GOT3 (cell line): ENCODE measurements at regions not wholly inside any gene's neighbourhood (a gene's known extent, or its start where the extent isn't known, plus 50 kb on each side); places are given as distances from the start of the nearest gene placed in this dataset.

Experiments
- DNase-seq: peaks from one replicate; lab custom pipeline; 2025; ENCODE audit warnings: mixed read lengths; lab: John Stamatoyannopoulos, UW

GRCh38 chr5:159702826-159703225 is 213.5 kb upstream of the ADRA1B start:
- DNase-seq: no peak

DNA sequence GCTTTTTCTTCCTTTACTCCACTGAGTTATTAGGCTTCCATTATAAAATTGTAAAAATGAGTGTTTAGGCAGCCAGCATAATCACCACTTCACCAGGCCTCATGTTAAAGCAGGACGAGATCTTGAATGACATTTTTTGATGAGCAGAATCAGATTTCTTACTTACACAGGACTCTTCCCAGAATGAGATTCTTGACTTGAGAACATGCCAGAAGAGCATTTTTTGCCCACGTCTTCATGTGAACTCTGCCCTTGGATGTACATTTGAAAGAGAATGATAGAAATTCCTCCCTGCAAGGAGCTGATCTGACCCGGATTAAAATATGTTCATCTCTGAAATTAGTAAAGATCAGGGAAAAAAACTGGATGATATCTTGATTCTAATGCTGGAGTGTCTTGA is 212.1 kb upstream of the ADRA1B start:
- no peak for DNase-seq

DNA sequence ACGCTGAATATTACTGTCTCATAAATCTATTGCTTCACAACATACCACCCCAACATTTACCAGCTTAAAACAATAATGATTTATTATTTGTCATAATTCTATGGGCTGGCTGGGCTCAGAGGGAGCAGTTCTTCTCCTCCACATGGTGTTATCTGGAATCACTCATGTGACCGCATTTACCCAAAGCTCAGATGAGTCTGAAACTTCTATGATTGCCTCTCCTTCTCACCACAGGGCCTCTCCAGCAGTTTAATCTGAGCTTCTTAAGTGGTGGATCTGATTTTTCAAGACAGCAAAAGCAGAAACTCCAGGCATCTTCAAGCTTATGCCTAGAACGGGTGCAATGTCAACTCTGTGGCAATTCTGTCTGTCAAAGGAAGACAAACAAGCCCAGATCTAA is 210.3 kb upstream of the ADRA1B start:
- DNase-seq: no peak

- DNase-seq: no peak
Observed at GRCh38 chr5:159708090-159708489, 208.2 kb upstream of the ADRA1B start.

DNA sequence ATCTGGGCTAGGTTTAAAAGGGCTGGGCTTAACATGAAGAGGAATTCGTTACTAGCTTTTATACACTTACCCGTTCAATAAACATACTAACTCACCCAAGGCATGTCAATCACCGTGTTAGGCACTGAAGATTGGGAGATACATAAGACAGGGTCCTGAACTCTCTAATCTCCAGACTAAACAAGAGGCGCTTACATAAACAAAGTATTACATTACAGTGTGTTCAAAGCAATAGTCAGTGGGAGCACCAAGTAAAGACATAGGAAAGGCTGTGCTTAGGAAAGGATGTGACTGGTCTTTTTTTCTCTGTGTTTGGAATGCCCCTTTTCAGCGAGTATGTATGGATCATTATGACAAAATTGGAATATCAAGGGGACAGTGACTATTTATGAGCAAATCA is 203.6 kb upstream of the ADRA1B start:
- DNase-seq: no peak

GRCh38 chr5:159713254-159713653 is 203.0 kb upstream of the ADRA1B start:
- DNase-seq: no peak

DNA sequence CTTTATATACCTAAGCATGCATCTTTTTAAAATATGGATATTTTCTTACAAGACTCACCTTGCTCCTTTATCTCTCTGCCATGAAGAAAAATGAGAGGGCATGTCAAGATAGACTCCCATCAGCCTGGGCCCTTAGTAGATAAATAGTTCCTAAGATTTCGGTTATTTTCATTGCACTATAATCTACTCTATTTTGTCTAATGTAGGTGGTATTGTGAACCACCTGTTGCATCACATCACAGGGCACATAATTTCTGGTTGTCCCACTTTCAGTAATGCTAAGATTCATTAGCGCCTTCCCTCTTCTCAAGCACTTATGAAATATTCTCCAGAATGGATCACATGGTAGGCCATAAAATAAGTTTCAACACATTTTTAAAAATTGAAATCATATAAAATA is 202.5 kb upstream of the ADRA1B start:
- DNase-seq: no peak

DNA sequence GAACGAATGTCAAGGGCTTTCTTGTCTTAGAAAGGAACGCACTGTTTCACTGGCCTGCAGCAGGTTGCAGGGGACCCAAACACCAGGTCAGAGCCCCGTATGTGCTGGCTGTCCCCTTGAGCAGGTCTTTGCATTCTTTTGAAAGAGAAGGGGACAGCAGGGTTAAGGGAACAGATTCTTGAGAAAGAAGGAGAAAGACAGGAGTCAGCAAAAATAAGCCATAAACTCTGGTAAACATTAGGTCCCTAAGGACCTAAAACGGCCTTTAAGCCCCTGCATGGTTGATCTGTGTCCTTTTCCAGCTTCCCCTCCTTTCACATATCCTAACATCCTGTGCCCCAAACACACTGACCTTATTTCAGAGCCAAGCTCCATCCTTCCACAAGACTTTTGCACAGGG is 190.8 kb upstream of the ADRA1B start:
- no peak for DNase-seq

GRCh38 chr5:159727167-159727566 is 189.1 kb upstream of the ADRA1B start:
- DNase-seq: no peak

DNA sequence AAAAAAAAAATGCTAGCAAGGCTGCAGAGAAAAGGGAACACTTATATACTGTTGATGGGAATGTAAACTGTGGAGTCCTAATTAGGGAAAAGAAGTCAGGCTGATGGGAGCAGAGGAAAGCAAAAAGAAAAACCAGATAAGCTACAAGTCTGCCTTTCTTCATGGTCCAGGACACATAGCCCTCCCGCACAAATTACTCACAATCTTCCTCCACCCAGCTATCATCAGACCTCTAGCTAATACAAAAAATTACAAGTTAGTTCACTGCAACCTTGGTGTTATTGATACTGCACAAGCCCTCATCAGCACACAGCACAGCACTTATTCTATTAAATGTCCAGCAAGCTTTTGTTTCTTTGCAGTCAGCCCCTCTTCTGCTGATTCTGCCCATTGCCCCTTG is 186.0 kb upstream of the ADRA1B start:
- no peak for DNase-seq

DNA sequence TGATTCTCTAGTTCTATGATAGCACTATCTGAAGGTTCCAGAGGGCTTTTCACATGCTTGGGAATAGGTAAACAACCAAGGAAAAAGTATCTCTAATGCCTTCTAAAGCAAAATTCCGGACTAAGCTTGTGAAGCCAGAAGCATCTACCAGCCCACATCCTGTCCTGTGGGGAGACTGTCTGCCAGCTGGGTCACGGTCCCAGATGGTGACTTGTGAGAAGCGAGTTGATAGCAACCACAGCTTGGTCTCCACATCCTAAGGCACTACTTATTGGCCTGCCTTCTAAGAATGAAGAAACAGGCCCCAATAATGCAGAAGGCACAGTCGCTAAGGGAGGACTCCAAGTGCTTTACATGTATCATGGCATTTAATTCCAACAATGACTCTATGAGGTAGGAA is 184.1 kb upstream of the ADRA1B start:
- DNase-seq: no peak

GRCh38 chr5:159734366-159734765 is 181.9 kb upstream of the ADRA1B start:
- DNase-seq: no peak

- DNase-seq: no peak
Observed at GRCh38 chr5:159735036-159735435, 181.2 kb upstream of the ADRA1B start.

GRCh38 chr5:159735749-159736660 is 180.3 kb upstream of the ADRA1B start:
- no peak for DNase-seq

- no peak for DNase-seq
Observed at GRCh38 chr5:159736844-159737243, 179.4 kb upstream of the ADRA1B start.

- DNase-seq: no peak
Observed at GRCh38 chr5:159737263-159737662, 179.0 kb upstream of the ADRA1B start.

DNA sequence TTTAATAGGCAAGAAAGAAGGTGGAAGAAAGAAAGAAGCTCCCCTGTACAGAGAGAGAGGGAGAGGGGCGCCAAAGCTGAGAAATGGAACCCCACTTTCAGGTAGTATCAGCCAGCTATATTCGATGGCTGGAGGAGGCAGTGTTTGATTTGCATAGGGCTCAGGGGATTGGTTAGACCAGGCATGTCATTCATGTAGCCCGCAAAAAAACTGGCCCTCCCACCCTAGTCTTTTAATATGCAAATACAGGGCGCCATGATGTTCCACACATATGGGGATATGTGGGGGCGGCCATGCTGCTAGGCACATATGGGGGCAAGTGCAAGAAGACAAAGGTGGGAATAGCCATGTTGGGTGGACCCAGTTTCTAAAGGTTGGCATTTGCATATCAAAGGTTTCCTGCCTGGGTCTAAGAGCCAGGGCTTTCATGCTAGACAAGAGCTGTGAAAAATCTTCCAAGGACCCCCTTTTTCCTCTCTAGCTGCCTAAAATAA is 174.4 kb upstream of the ADRA1B start:
- no peak for DNase-seq

GRCh38 chr5:159743234-159743633 is 173.0 kb upstream of the ADRA1B start:
- no peak for DNase-seq

DNA sequence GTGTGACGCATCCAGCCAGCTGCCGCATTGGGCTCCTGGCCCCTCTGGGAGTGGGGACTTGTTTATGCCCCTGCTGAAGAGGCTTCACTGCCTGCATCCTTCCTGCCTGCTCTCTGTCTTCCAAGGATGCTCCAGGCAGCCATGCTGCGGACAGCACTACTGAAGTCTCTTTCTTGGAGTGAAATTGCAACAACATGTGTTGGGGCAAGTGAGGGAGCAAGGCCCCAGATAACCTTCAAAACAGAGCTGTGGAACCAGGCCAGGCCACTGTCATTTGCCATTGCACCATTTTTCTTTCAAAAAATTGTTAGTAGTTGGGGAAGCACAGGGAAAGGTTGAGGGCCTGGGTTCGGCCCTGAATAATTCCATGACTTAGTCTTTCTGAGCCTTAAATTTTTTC is 169.6 kb upstream of the ADRA1B start:
- DNase-seq: no peak

DNA sequence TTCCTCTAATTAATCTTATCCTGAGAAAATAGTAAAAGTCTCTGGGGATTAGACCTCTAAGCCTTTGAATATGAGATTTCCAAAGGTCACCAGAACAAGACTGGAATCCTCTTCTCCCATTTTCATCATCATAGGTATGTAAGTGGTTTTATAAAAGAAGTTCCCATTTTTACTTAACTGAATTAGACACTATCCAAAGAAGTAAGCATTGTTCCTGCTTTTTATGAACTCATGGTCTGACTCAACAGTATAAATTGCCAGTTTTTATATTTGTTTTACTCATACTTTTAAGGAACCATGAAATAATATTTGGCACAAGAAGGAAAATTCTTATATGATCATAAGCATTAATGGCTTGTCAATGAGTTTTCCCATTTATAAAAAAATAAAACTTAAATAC is 167.1 kb upstream of the ADRA1B start:
- DNase-seq: no peak

GRCh38 chr5:159750226-159750625 is 166.1 kb upstream of the ADRA1B start:
- no peak for DNase-seq

GRCh38 chr5:159751459-159751858 is 164.8 kb upstream of the ADRA1B start:
- DNase-seq: no peak

- DNase-seq: no peak
Observed at GRCh38 chr5:159752622-159753275, 163.5 kb upstream of the ADRA1B start.
